ENCODE measurements at regions not wholly inside any gene's neighbourhood (a gene's known extent, or its start where the extent isn't known, plus 50 kb on each side); places are given as distances from the start of the nearest gene placed in this dataset.
"Not testable (repeated sequence)": the region's sequence is repeated elsewhere in the genome, so short reads cannot be mapped to it uniquely, and the experiment has no call there.

DNA sequence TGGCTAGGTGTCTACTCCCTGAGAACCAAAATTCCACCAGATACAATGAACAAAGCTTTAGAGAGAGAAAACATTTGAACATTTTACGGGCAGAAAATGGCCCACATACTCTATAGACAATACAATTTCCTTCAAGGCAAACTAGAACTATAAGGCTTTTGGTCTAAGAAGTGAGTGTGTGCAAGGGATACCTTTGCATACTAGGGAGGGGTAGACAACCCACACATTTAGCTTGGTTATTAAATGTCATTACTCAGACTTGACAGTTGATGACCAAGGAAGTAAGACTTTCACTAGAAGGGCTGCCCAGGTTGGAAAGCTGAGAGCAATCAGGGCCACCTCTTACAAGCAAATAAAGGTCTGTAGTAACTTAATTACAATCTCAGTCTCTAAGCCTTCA is 64.0 kb upstream of the PLEKHM1 start:
- H3K4me2 ChIP-seq (ENCODE audit: low read length, poor library complexity, severe bottlenecking); H3K27ac ChIP-seq (ENCODE audit: low read length, poor library complexity, severe bottlenecking); H4K91ac ChIP-seq (ENCODE audit: low read length); H2BK15ac ChIP-seq (ENCODE audit: low read depth, poor library complexity, severe bottlenecking); H3K4ac ChIP-seq (ENCODE audit: low read depth in 1 of 2, low read length in 2 of 2); H3K9ac ChIP-seq (ENCODE audit: low read length); H2BK120ac ChIP-seq (ENCODE audit: low read depth, low read length); H2BK5ac ChIP-seq (ENCODE audit: low read depth, low read length, poor library complexity, severe bottlenecking); H3K36me3 ChIP-seq (ENCODE audit: control insufficient read depth in 1 of 2, insufficient read depth in 2 of 2, low read depth in 1 of 2, low read length in 2 of 2); DNase-seq; H3K9me3 ChIP-seq (ENCODE audit: control insufficient read depth, low read length); H3K18ac ChIP-seq (ENCODE audit: low read depth in 1 of 2, low read length in 2 of 2); H3K4me3 ChIP-seq (ENCODE audit: insufficient read depth in 1 of 2, low read depth in 1 of 2, low read length in 2 of 2); H4K8ac ChIP-seq (ENCODE audit: low read length); H2AK5ac ChIP-seq (ENCODE audit: low read length, severe bottlenecking); H2BK12ac ChIP-seq (ENCODE audit: low read length in 2 of 2); H3K14ac ChIP-seq (ENCODE audit: low read length in 2 of 2); H3K27me3 ChIP-seq (ENCODE audit: control insufficient read depth in 1 of 2, insufficient read depth in 1 of 2, low read length in 2 of 2); H3K79me1 ChIP-seq (replicated peaks; ENCODE audit: low read length, poor library complexity, severe bottlenecking); H3K23ac ChIP-seq (ENCODE audit: low read length in 2 of 2); H3K4me1 ChIP-seq (ENCODE audit: control insufficient read depth, insufficient read depth, low read depth, low read length); H2AFZ ChIP-seq (ENCODE audit: low read depth, low read length): not testable (repeated sequence)
- no CpG with 5 or more reads among the region's 1 CpG for WGBS

GRCh38 chr17:45558821-45559220 is 68.3 kb upstream of the PLEKHM1 start:
- not testable (repeated sequence) for H3K4ac ChIP-seq (ENCODE audit: low read depth in 1 of 2, low read length in 2 of 2); H2BK5ac ChIP-seq (ENCODE audit: low read depth, low read length, poor library complexity, severe bottlenecking); H3K4me3 ChIP-seq (ENCODE audit: insufficient read depth in 1 of 2, low read depth in 1 of 2, low read length in 2 of 2); H3K4me1 ChIP-seq (ENCODE audit: control insufficient read depth, insufficient read depth, low read depth, low read length); H3K27me3 ChIP-seq (ENCODE audit: control insufficient read depth in 1 of 2, insufficient read depth in 1 of 2, low read length in 2 of 2); H3K36me3 ChIP-seq (ENCODE audit: control insufficient read depth in 1 of 2, insufficient read depth in 2 of 2, low read depth in 1 of 2, low read length in 2 of 2); H3K9ac ChIP-seq (ENCODE audit: low read length); H3K9me3 ChIP-seq (ENCODE audit: control insufficient read depth, low read length); H2BK120ac ChIP-seq (ENCODE audit: low read depth, low read length); DNase-seq; H2AK5ac ChIP-seq (ENCODE audit: low read length, severe bottlenecking); H3K18ac ChIP-seq (ENCODE audit: low read depth in 1 of 2, low read length in 2 of 2); H3K14ac ChIP-seq (ENCODE audit: low read length in 2 of 2); H4K8ac ChIP-seq (ENCODE audit: low read length); H2BK15ac ChIP-seq (ENCODE audit: low read depth, poor library complexity, severe bottlenecking); H3K79me1 ChIP-seq (replicated peaks; ENCODE audit: low read length, poor library complexity, severe bottlenecking); H3K23ac ChIP-seq (ENCODE audit: low read length in 2 of 2); H2BK12ac ChIP-seq (ENCODE audit: low read length in 2 of 2); H3K27ac ChIP-seq (ENCODE audit: low read length, poor library complexity, severe bottlenecking); H4K91ac ChIP-seq (ENCODE audit: low read length); H2AFZ ChIP-seq (ENCODE audit: low read depth, low read length); H3K4me2 ChIP-seq (ENCODE audit: low read length, poor library complexity, severe bottlenecking)
- WGBS, result no CpG with 5 or more reads among the region's 1 CpG

DNA sequence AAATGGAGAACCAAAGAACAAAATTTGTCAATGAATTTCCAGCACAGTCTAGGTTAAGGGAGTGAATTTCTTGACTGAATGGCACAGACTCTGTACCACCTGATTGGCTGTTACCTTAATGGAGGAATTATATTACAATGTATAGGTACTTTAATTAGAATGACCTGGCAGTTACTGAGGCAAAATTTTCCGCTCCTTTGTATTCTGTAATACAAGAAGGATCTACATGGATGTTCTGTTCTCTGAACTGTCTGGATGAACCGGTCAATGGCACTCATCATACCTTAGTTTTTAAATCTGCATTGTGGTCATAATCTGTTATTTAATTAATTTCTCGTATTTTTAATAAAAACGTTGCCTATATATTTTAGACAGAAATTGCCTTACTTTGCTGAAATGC is 72.3 kb upstream of the PLEKHM1 start:
- H3K4me1 ChIP-seq (ENCODE audit: control insufficient read depth, insufficient read depth, low read depth, low read length); H3K4ac ChIP-seq (ENCODE audit: low read depth in 1 of 2, low read length in 2 of 2); H4K8ac ChIP-seq (ENCODE audit: low read length); H3K36me3 ChIP-seq (ENCODE audit: control insufficient read depth in 1 of 2, insufficient read depth in 2 of 2, low read depth in 1 of 2, low read length in 2 of 2); H4K91ac ChIP-seq (ENCODE audit: low read length); H3K18ac ChIP-seq (ENCODE audit: low read depth in 1 of 2, low read length in 2 of 2); H3K27ac ChIP-seq (ENCODE audit: low read length, poor library complexity, severe bottlenecking); H3K9ac ChIP-seq (ENCODE audit: low read length); H3K4me3 ChIP-seq (ENCODE audit: insufficient read depth in 1 of 2, low read depth in 1 of 2, low read length in 2 of 2); DNase-seq; H3K23ac ChIP-seq (ENCODE audit: low read length in 2 of 2); H3K4me2 ChIP-seq (ENCODE audit: low read length, poor library complexity, severe bottlenecking); H3K27me3 ChIP-seq (ENCODE audit: control insufficient read depth in 1 of 2, insufficient read depth in 1 of 2, low read length in 2 of 2); H2AK5ac ChIP-seq (ENCODE audit: low read length, severe bottlenecking); H2BK5ac ChIP-seq (ENCODE audit: low read depth, low read length, poor library complexity, severe bottlenecking); H3K14ac ChIP-seq (ENCODE audit: low read length in 2 of 2); H2BK12ac ChIP-seq (ENCODE audit: low read length in 2 of 2); H2BK120ac ChIP-seq (ENCODE audit: low read depth, low read length); H3K79me1 ChIP-seq (replicated peaks; ENCODE audit: low read length, poor library complexity, severe bottlenecking); H2BK15ac ChIP-seq (ENCODE audit: low read depth, poor library complexity, severe bottlenecking); H3K9me3 ChIP-seq (ENCODE audit: control insufficient read depth, low read length); H2AFZ ChIP-seq (ENCODE audit: low read depth, low read length): not testable (repeated sequence)
- WGBS, result 100% methylated on average over 1 of the region's 4 CpGs

DNA sequence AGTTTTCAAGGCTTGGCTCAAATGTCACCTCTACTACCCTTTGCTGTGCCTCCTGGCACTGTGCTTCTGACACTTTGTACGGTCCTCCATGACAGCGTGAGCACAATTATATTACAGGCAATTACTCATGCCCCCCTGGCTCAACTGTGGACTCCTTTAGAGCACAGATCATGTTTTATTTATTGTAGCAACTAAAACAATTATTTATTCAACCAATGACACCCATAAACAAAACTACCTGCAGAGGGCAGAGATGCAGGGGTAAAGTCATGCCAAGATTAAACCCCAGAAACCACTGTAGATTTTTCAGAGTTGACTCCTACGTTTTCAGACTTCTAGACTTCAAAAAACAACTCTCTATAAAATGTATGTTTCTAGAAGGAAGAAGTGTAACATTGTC is 72.8 kb upstream of the PLEKHM1 start:
- H3K14ac ChIP-seq (ENCODE audit: low read length in 2 of 2); H2BK120ac ChIP-seq (ENCODE audit: low read depth, low read length); H3K4me1 ChIP-seq (ENCODE audit: control insufficient read depth, insufficient read depth, low read depth, low read length); H3K27me3 ChIP-seq (ENCODE audit: control insufficient read depth in 1 of 2, insufficient read depth in 1 of 2, low read length in 2 of 2); DNase-seq; H2BK5ac ChIP-seq (ENCODE audit: low read depth, low read length, poor library complexity, severe bottlenecking); H3K18ac ChIP-seq (ENCODE audit: low read depth in 1 of 2, low read length in 2 of 2); H3K4me3 ChIP-seq (ENCODE audit: insufficient read depth in 1 of 2, low read depth in 1 of 2, low read length in 2 of 2); H3K4ac ChIP-seq (ENCODE audit: low read depth in 1 of 2, low read length in 2 of 2); H3K4me2 ChIP-seq (ENCODE audit: low read length, poor library complexity, severe bottlenecking); H4K91ac ChIP-seq (ENCODE audit: low read length); H4K8ac ChIP-seq (ENCODE audit: low read length); H2AFZ ChIP-seq (ENCODE audit: low read depth, low read length); H3K79me1 ChIP-seq (replicated peaks; ENCODE audit: low read length, poor library complexity, severe bottlenecking); H2AK5ac ChIP-seq (ENCODE audit: low read length, severe bottlenecking); H3K9me3 ChIP-seq (ENCODE audit: control insufficient read depth, low read length); H3K23ac ChIP-seq (ENCODE audit: low read length in 2 of 2); H2BK12ac ChIP-seq (ENCODE audit: low read length in 2 of 2); H3K9ac ChIP-seq (ENCODE audit: low read length); H2BK15ac ChIP-seq (ENCODE audit: low read depth, poor library complexity, severe bottlenecking); H3K36me3 ChIP-seq (ENCODE audit: control insufficient read depth in 1 of 2, insufficient read depth in 2 of 2, low read depth in 1 of 2, low read length in 2 of 2); H3K27ac ChIP-seq (ENCODE audit: low read length, poor library complexity, severe bottlenecking): not testable (repeated sequence)
- 100% methylated on average over 1 of the region's 3 CpGs for whole genome bisulfite sequencing
